Loucy (cell line): ENCODE measurements at regions not wholly inside any gene's neighbourhood (a gene's known extent, or its start where the extent isn't known, plus 50 kb on each side); places are given as distances from the start of the nearest gene placed in this dataset.

ENCODE experiments used
- CTCF ChIP-seq: fragments of 200-600 bp; sonication (generic); conservative IDR thresholded peaks from 2 replicates; pipeline ENCODE4 v1.5.1; 2014; ENCODE audit warnings: mild to moderate bottlenecking, antibody characterized with exemption, low read length
- EZH2phosphoT487 ChIP-seq: fragments of 200-600 bp; IDR thresholded peaks from 2 replicates; pipeline ENCODE4 v1.6.1; 2018; ENCODE audit warnings: antibody characterized with exemption, mild to moderate bottlenecking, moderate library complexity, borderline replicate concordance

- TF ChIP-seq CTCF (no peak), EZH2phosphoT487 (no peak)
Measured at GRCh38 chr4:100836929-100837328, 319.1 kb upstream of the EMCN start.
